GM12872 (cell line): ENCODE measurements at regions not wholly inside any gene's neighbourhood (a gene's known extent, or its start where the extent isn't known, plus 50 kb on each side); places are given as distances from the start of the nearest gene placed in this dataset.

ENCODE experiments used
- CTCF ChIP-seq: IDR thresholded peaks from 3 replicates; pipeline ENCODE4 v1.5.1; 2011; ENCODE audit warnings: low read depth, mild to moderate bottlenecking, low read length, moderate library complexity; ENCODE audit not compliant: insufficient read depth

GRCh38 chr2:215521031-215521430 lies 85.2 kb upstream of the FN1 start:
- no peak for TF ChIP-seq CTCF

GRCh38 chr2:215517391-215517790 lies 81.5 kb upstream of the FN1 start:
- TF ChIP-seq CTCF = no peak

- no peak for TF ChIP-seq CTCF
Observed at GRCh38 chr2:215514516-215514915, 78.6 kb upstream of the FN1 start.

GRCh38 chr2:215511454-215512346 lies 75.8 kb upstream of the FN1 start:
- TF ChIP-seq CTCF = no peak

GRCh38 chr2:215507836-215508235 lies 72.0 kb upstream of the FN1 start:
- TF ChIP-seq CTCF = no peak

- no peak for TF ChIP-seq CTCF
Observed at GRCh38 chr2:215507136-215507535, 71.3 kb upstream of the FN1 start.

- TF ChIP-seq CTCF = no peak
Observed at GRCh38 chr2:215506604-215506990, 70.7 kb upstream of the FN1 start.
